Upper lobe of right lung (tissue), 1 donor: ENCODE measurements at regions not wholly inside any gene's neighbourhood (a gene's known extent, or its start where the extent isn't known, plus 50 kb on each side); places are given as distances from the start of the nearest gene placed in this dataset.

Experiments used
- ATAC-seq: fragments of 200-7000 bp; cut with Tn5 transposase; one replicate; pipeline ENCODE4 v1.9.1; 2020; ENCODE audit warnings: mild to moderate bottlenecking, moderate library complexity
- DNase-seq: peaks from one replicate; pipeline ENCODE4 v3.0.0-alpha.2; 2020
- H3K27ac ChIP-seq: fragments of 200-600 bp; one replicate; pipeline ENCODE4 v1.8.0; 2022
- H3K27me3 ChIP-seq: fragments of 200-600 bp; one replicate; pipeline ENCODE4 v1.8.0; 2022; ENCODE audit warnings: mild to moderate bottlenecking
- H3K36me3 ChIP-seq: fragments of 200-600 bp; one replicate; pipeline ENCODE4 v1.8.0; 2022
- H3K4me1 ChIP-seq: fragments of 200-600 bp; one replicate; pipeline ENCODE4 v1.8.0; 2022
- H3K4me3 ChIP-seq: fragments of 200-600 bp; one replicate; pipeline ENCODE4 v1.8.0; 2022; ENCODE audit warnings: mild to moderate bottlenecking
- H3K9me3 ChIP-seq: fragments of 200-600 bp; one replicate; pipeline ENCODE4 v1.8.0; 2022
- intact Hi-C: fragments of 100-400 bp; cut with DNase I; formaldehyde crosslinking; loops from one replicate; pipeline ENCODE4 v1.11.0; 2022
- TF ChIP-seq, protein P1 (sequence below): fragments of 200-600 bp; IDR thresholded peaks from one replicate; pipeline ENCODE4 v1.8.0; 2022; ENCODE audit warnings: antibody characterized with exemption
- donor health status: DM: no; HTN: yes; CAD: no; lungs with severe emphysema.

DNA sequence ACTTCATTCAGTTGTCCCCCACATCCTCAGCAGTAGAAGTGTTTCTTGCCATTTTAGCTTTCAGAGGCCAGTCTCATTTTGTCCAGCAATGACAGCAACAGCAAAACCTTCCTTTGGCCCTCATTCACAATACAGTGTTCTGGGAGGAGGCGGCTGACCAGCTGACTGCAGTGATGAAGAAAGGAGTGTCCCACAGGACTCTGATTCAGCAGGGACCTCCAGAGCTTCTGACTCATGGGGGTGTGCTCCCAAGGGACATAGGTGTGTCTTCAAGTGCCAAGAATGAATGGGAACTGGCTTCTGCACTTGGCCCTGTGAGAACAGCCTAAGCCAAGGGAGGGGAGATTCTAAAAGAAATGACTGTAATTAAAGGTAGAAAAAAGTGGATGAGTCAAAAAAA lies 147.0 kb upstream of the PELI1 start:
- Histone ChIP-seq H3K27ac (no peak overlapping the region), H3K4me1 (peaks cover 5% of the 10 kb centered on the region), H3K4me3 (no peak overlapping the region), H3K27me3 (no peaks in the 10 kb centered on the region), H3K36me3 (no peaks in the 10 kb centered on the region), H3K9me3 (no peaks in the 10 kb centered on the region)
- intact Hi-C loops = no loop called here
- TF ChIP-seq, protein P1, sequence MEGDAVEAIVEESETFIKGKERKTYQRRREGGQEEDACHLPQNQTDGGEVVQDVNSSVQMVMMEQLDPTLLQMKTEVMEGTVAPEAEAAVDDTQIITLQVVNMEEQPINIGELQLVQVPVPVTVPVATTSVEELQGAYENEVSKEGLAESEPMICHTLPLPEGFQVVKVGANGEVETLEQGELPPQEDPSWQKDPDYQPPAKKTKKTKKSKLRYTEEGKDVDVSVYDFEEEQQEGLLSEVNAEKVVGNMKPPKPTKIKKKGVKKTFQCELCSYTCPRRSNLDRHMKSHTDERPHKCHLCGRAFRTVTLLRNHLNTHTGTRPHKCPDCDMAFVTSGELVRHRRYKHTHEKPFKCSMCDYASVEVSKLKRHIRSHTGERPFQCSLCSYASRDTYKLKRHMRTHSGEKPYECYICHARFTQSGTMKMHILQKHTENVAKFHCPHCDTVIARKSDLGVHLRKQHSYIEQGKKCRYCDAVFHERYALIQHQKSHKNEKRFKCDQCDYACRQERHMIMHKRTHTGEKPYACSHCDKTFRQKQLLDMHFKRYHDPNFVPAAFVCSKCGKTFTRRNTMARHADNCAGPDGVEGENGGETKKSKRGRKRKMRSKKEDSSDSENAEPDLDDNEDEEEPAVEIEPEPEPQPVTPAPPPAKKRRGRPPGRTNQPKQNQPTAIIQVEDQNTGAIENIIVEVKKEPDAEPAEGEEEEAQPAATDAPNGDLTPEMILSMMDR = no peak
- DNase-seq (no peak), ATAC-seq (peak; percentile 64)

DNA sequence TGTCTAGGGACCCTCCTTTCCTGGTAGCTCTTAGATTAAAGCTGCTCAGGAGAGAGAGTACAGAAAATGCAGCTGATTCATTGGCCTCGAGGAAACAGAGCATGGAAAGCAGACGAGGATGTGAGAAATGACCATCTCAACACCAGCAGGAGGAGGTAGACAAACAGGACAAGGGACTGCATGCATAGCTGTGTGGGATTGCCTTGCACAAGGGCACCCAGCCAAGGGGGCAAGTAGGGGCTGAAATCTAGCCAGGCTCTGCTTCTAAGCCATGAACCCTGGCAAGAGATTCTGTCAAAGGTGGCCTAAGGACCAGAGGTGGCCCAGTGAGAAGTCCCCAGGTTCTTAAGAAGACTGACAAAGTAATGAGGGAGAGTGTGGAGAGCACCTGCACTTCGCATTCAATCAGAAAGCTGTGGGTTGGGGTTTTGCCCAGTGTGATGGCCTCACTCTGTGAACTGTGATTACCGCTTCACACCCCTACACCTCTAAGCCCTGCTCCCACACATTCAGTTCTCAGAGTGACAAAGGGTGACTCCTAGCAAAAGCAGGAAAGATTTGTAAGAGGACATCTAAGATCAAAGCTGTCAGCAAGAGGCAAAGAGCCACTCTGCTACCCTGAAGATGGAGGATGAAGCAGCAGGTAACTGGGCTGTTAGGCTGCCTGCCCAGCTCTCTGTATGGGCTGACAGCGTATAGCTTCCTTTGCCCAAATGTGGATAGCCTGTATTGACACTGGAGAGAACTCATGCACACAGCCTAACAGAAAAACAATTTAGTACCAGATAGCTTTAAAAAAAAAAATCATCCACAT lies 151.3 kb upstream of the PELI1 start:
- Histone ChIP-seq H3K4me3 (no peak overlapping the region), H3K27me3 (no peaks in the 10 kb centered on the region), H3K27ac (no peak overlapping the region), H3K4me1 (no peaks in the 10 kb centered on the region), H3K36me3 (no peaks in the 10 kb centered on the region), H3K9me3 (no peaks in the 10 kb centered on the region)
- no peak for ATAC-seq
- intact Hi-C loops = no loop called here
- TF ChIP-seq, protein P1 = no peak
- no peak for DNase-seq

DNA sequence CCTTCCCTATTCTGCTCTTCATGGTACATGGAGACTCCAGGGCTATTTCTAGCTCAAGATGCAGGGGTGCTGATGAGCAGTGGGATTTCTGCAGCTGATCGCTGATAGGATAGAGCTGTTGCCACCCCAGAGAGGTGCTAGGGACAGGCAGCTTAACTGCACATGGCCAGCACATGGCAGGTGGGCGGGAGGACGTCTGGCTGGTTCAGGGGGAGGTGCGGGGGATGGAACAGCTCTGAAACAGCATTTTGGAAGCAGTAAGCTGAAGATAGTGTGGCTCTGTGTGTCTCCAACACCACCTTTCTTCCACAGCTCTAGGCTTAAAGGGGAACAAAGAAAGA lies 151.9 kb upstream of the PELI1 start:
- Histone ChIP-seq H3K27ac (no peak overlapping the region), H3K36me3 (no peaks in the 10 kb centered on the region), H3K4me1 (no peaks in the 10 kb centered on the region), H3K9me3 (no peaks in the 10 kb centered on the region), H3K27me3 (no peaks in the 10 kb centered on the region), H3K4me3 (no peak overlapping the region)
- intact Hi-C loops = no loop called here
- DNase-seq = no peak
- ATAC-seq = no peak
- TF ChIP-seq, protein P1 = no peak

DNA sequence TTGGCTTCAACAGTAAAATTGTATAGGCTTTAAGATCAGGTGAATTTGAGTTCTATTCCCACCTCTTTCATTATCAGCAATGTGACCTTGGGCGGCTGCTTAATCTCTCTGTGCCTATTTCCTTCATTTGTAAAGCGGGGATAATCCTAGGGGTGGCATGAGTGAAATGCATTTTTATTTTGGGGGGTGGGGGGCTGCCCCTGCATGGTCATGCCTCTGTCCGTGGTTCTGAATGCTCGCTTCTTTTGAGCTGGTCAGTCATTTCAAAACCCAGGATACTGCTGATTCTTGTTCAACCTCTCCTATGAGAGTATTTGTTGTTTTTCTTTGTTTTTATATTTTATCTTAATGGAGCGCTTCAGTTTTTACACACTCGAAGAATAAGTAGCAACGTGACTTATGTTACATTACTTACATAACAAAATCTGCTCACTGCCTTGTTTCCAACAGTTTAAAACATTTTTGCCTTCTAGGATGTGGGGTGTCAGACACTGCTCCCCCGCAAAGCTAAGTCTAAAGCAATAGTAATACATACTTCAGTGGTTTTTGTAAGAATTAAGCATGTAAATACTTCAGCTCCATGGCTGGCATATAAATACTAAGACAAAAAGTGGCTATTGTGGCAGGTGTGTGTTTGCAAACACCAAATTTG lies 152.6 kb upstream of the PELI1 start:
- Histone ChIP-seq H3K4me3 (no peak overlapping the region), H3K27me3 (no peaks in the 10 kb centered on the region), H3K9me3 (no peaks in the 10 kb centered on the region), H3K36me3 (no peaks in the 10 kb centered on the region), H3K27ac (no peak overlapping the region), H3K4me1 (no peaks in the 10 kb centered on the region)
- ATAC-seq (no peak), DNase-seq (no peak)
- TF ChIP-seq, protein P1 = no peak
- intact Hi-C loops = no loop called here

DNA sequence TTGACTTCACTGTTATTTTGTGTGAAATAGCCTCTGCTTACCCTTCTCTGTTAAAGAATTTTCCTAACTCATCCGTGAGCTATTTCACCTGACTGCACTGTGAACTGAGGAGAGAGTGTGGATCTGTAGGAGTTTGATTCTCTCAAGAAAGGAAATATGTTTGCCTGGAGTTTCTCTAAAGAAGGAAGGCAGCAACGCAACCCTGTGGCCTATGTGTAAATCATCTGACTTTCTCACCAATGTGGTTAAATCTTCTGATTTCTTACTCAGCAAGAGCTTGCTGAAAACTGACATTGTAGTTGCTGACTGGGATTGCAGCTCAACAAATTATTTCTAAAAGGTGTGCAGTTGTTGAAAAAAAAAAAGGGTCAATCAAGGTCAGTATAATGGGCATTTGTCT lies 153.9 kb upstream of the PELI1 start:
- Histone ChIP-seq H3K27me3 (no peaks in the 10 kb centered on the region), H3K9me3 (no peaks in the 10 kb centered on the region), H3K36me3 (no peaks in the 10 kb centered on the region), H3K27ac (no peak overlapping the region), H3K4me1 (no peaks in the 10 kb centered on the region), H3K4me3 (no peak overlapping the region)
- ATAC-seq (peak; percentile 43), DNase-seq (no peak)
- TF ChIP-seq, protein P1 = no peak
- intact Hi-C loops = no loop called here
